Heart left ventricle (tissue), 16 donors: ENCODE measurements at regions not wholly inside any gene's neighbourhood (a gene's known extent, or its start where the extent isn't known, plus 50 kb on each side); places are given as distances from the start of the nearest gene placed in this dataset.
"Not testable (repeated sequence)": the region's sequence is repeated elsewhere in the genome, so short reads cannot be mapped to it uniquely, and the experiment has no call there.

Experiments used
- ATAC-seq, 4 donors: fragments of 200-7000 bp; cut with Tn5 transposase; one replicate each; pipeline ENCODE4 v1.9.1; 2020 to 2022; ENCODE audit warnings: moderate library complexity in 4 of 4, mild to moderate bottlenecking in 3 of 4, moderate number of reproducible peaks in 1 of 4
- DNase-seq, 5 donors: peaks; one replicate each; pipeline ENCODE4 v3.0.0-alpha.2; 2020
- H3K27ac ChIP-seq, 12 donors: fragments of 200-600 bp; sonication (generic) in 4 of 12; one replicate each; pipeline versions ENCODE4 v1.5.0 to v1.8.0; 2016 to 2022; ENCODE audit warnings: mild to moderate bottlenecking in 2 of 12
- H3K27me3 ChIP-seq, 9 donors: fragments of 200-600 bp; sonication (generic) in 2 of 9; one replicate each; pipeline versions ENCODE4 v1.5.1 to v1.8.0; 2016 to 2022; ENCODE audit warnings: mild to moderate bottlenecking in 3 of 9
- H3K36me3 ChIP-seq, 9 donors: fragments of 200-600 bp; sonication (generic) in 2 of 9; one replicate each; pipeline versions ENCODE4 v1.5.0 to v1.8.0; 2018 to 2022; ENCODE audit warnings: mild to moderate bottlenecking in 2 of 9
- H3K4me1 ChIP-seq, 12 donors: fragments of 200-600 bp; sonication (generic) in 4 of 12; one replicate each; pipeline versions ENCODE4 v1.5.0 to v1.8.0; 2016 to 2022; ENCODE audit warnings: mild to moderate bottlenecking in 3 of 12
- H3K4me3 ChIP-seq, 12 donors: fragments of 200-600 bp; sonication (generic) in 4 of 12; one replicate each; pipeline versions ENCODE4 v1.5.0 to v1.8.0; 2017 to 2022; ENCODE audit warnings: mild to moderate bottlenecking in 9 of 12, moderate library complexity in 4 of 12
- H3K9me3 ChIP-seq, 12 donors: fragments of 200-600 bp; sonication (generic) in 4 of 12; one replicate each; pipeline versions ENCODE4 v1.5.0 to v1.8.0; 2016 to 2022; ENCODE audit warnings: mild to moderate bottlenecking in 1 of 12
- POLR2A ChIP-seq, 2 donors: fragments of 450-650 bp; IDR thresholded peaks; one replicate each; pipeline ENCODE4 v1.6.1; 2017; ENCODE audit warnings: antibody characterized with exemption in 2 of 2, mild to moderate bottlenecking in 2 of 2, moderate library complexity in 2 of 2
- WGBS, 4 donors: extraction: QIAGEN DNeasy Blood & Tissue Kit in 2 of 4; methylation state at CpG; one replicate each; pipeline versions ENCODE4 v1.1.5 to v1.1.7; 2013 to 2018; 5-methylcytosine and 5-hydroxymethylcytosine counted together
- intact Hi-C, 10 donors: fragments of 100-400 bp; cut with DNase I; formaldehyde crosslinking; loops; one replicate each; pipeline versions ENCODE4 v1.11.1 to v1.14.2; 2022
- TF ChIP-seq, protein P1 (sequence below), 12 donors: fragments of 200-600 bp; sonication (generic) in 4 of 12; IDR thresholded peaks; one replicate each; pipeline versions ENCODE4 v1.5.0 to v1.8.0; 2018 to 2022; ENCODE audit warnings: antibody characterized with exemption in 12 of 12, mild to moderate bottlenecking in 5 of 12
- donor health status: ischemic (EF 13 %, LVEDD 7.1; RV severe dilation, severe dysfunction).
- donor health status: healthy with polysubstance abuse.
- donor health status: DM: no; HTN: yes; CAD: no.
- donor health status: DM: no; HTN: no; CAD: no.
- donor health status: ischemic (EF 25% LVEDD 6.9; RV normal size, moderate dysfunction).
- donor health status: ischemic (EF 25% LVEDD 5.7; RV mildly dilated, moderate dysfunction).
- donor health status: healthy.
- donor health status: DM: yes; HTN: yes; CAD: no.
- donor health status: ischemic (EF 35%, LVEDD 5.7; RV mildly dilated, moderate dysfunction).
- donor health status: nonischemic (EF 11% LVEDD 7.7; RV severe dilation, severe dysfunction).
- donor health status: DM: yes; HTN: yes; CAD: no.
- donor health status: PGD.
- donor health status: ischemic (EF 29% LVEDD 5.4; RV normal size, mild dysfunction).
- donor health status: nonischemic (EF 23%, LVEDD 6.1; RV moderate dilation, normal function).

DNA sequence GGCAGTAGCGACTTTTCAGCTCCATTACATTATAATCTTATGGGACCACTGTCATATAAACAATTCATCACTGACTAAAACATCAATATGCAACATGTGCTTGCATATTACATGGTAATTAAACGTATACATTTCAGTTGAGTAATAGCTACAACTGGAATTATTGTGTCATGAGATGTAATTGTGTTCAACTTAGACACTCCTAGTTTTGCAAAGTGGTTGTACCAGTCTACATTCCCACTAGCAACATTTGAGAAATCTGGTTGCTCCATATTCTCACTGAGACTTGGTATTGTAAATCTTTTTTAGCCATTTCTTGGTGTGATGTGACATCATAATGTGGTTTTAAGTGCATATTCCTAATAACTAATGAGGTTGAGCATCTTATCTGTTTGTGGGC is 90.0 kb downstream of the CAPZA3 start:
- WGBS, 4 donors, result 85 to 88% (median 87%) methylated on average over 2 of the region's 2 CpGs
- no peak for DNase-seq
- Histone ChIP-seq H3K9me3 (peaks cover 0 to 27% (median 7%) of the 10 kb centered on the region in 12 donors), H3K4me3 (no peak overlapping the region), H3K36me3 (no peaks in the 10 kb centered on the region), H3K27ac (no peak overlapping the region), H3K4me1 (no peaks in the 10 kb centered on the region), H3K27me3 (no peaks in the 10 kb centered on the region)
- intact Hi-C loops, result no loop called here
- no peak for ATAC-seq
- TF ChIP-seq, protein P1, sequence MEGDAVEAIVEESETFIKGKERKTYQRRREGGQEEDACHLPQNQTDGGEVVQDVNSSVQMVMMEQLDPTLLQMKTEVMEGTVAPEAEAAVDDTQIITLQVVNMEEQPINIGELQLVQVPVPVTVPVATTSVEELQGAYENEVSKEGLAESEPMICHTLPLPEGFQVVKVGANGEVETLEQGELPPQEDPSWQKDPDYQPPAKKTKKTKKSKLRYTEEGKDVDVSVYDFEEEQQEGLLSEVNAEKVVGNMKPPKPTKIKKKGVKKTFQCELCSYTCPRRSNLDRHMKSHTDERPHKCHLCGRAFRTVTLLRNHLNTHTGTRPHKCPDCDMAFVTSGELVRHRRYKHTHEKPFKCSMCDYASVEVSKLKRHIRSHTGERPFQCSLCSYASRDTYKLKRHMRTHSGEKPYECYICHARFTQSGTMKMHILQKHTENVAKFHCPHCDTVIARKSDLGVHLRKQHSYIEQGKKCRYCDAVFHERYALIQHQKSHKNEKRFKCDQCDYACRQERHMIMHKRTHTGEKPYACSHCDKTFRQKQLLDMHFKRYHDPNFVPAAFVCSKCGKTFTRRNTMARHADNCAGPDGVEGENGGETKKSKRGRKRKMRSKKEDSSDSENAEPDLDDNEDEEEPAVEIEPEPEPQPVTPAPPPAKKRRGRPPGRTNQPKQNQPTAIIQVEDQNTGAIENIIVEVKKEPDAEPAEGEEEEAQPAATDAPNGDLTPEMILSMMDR (IDR thresholded peaks at IDR 0.05), result no peak
- TF ChIP-seq POLR2A (IDR thresholded peaks at IDR 0.05), result no peak

DNA sequence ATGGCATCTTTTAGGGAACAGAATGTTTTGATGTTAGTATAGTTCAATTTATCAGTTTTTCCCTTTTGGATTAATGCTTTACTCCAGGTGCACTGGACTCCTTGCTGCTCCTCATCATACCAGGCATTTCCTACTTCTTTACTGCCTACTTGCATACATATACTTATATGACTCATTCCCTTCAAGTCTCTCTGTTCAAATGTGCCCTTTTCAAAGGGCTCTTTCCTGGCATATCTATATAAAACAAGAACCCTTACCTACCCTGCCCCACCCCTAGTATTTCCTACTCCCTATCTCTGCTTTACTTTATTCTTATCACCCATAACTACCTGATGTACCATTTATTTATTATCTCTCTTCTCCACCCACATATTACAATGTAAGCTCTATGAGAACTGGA is 90.6 kb downstream of the CAPZA3 start:
- Histone ChIP-seq H3K36me3 (no peaks in the 10 kb centered on the region), H3K4me3 (no peak overlapping the region), H3K9me3 (peaks cover 0 to 27% (median 7%) of the 10 kb centered on the region in 12 donors), H3K4me1 (no peaks in the 10 kb centered on the region), H3K27ac (no peak overlapping the region), H3K27me3 (no peaks in the 10 kb centered on the region)
- no peak for ATAC-seq
- no peak for TF ChIP-seq POLR2A (IDR thresholded peaks at IDR 0.05)
- TF ChIP-seq, protein P1 (IDR thresholded peaks at IDR 0.05), result no peak
- intact Hi-C loops, result no loop called here
- DNase-seq, result no peak

DNA sequence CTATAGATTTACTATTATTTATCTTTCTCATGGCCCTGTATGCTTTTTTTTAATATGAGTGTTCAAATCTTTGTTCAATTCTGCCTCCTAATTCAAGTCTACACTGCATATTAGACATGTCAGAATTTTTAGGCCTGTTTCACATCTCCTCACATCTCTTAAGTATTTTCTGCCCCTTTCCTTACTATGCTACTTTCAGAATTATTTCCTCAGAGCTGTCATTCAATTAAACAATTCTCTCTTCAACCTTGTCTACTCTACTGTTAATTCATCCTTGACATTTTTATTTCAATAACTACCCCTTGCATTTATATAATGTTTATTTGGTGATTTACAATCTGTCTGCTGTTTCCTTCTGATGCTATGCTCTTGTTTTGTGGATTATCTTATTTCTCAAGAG is 91.1 kb downstream of the CAPZA3 start:
- ATAC-seq (no peak), DNase-seq (no peak)
- TF ChIP-seq POLR2A (IDR thresholded peaks at IDR 0.05), result no peak
- TF ChIP-seq, protein P1 (IDR thresholded peaks at IDR 0.05), result no peak
- Histone ChIP-seq H3K4me1 (no peaks in the 10 kb centered on the region), H3K4me3 (no peak overlapping the region), H3K36me3 (no peaks in the 10 kb centered on the region), H3K27ac (no peak overlapping the region), H3K9me3 (peaks cover 0 to 27% (median 7%) of the 10 kb centered on the region in 12 donors), H3K27me3 (no peaks in the 10 kb centered on the region)
- intact Hi-C loops, result no loop called here

DNA sequence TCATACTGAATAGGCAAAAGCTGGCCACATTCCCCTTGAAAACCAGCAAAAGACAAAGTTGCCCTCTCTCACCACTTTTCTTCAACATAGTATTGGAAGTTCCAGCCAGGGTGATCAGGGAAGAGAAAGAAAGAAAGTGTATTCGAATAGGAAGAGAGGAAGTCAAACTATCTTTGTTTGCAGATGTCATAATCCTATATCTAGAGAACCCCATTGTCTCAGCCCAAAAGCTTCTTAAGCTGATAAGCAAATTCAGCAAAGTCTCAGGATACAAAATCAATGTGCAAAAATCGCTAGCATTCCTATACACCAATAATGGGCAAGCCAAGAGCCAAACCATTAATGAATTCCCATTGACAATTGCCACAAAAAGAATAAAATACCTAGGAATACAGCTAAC is 95.0 kb downstream of the CAPZA3 start:
- H3K4me3 ChIP-seq, ATAC-seq, DNase-seq, H3K4me1 ChIP-seq, H3K27ac ChIP-seq, intact Hi-C loops, H3K36me3 ChIP-seq, H3K27me3 ChIP-seq: not testable (repeated sequence)
- H3K9me3 ChIP-seq, result peaks cover 0 to 27% (median 7%) of the 10 kb centered on the region in 12 donors
- 71 to 73% (median 72%) methylated on average over 2 of the region's 2 CpGs for WGBS, 4 donors

GRCh38 chr12:18837025-18837424 is 99.1 kb downstream of the CAPZA3 start:
- Histone ChIP-seq H3K36me3 (no peaks in the 10 kb centered on the region), H3K4me3 (no peak overlapping the region), H3K9me3 (peaks cover 0 to 11% (median 0%) of the 10 kb centered on the region in 12 donors), H3K4me1 (no peaks in the 10 kb centered on the region), H3K27ac (no peak overlapping the region), H3K27me3 (no peaks in the 10 kb centered on the region)
- intact Hi-C loops, result no loop called here
- TF ChIP-seq, protein P1 (IDR thresholded peaks at IDR 0.05), result no peak
- TF ChIP-seq POLR2A (IDR thresholded peaks at IDR 0.05), result no peak
- WGBS, 4 donors, result 64 to 76% (median 69%) methylated on average over 4 of the region's 4 CpGs
- DNase-seq (no peak), ATAC-seq (peak in 1 of 4 donors; percentile 63)
